ENCODE measurements at regions not wholly inside any gene's neighbourhood (a gene's known extent, or its start where the extent isn't known, plus 50 kb on each side); places are given as distances from the start of the nearest gene placed in this dataset.

GRCh38 chr10:62724465-62724864 is 80.1 kb upstream of the ADO start:
- ChIA-PET CTCF (no interaction called here), POLR2A (ENCODE audit: low non-redundant PET) (no interaction called here)
- no peak overlapping the region for H3K27ac ChIP-seq
- no peak for DNase-seq (ENCODE audit: low spot score)
- TF ChIP-seq CTCF (conservative IDR thresholded peaks at IDR 0.05; ENCODE audit: low read depth): no peak

GRCh38 chr10:62726142-62726541 is 78.4 kb upstream of the ADO start:
- no peak for DNase-seq (ENCODE audit: low spot score)
- ChIA-PET POLR2A (ENCODE audit: low non-redundant PET) (no interaction called here), CTCF (no interaction called here)
- no peak for TF ChIP-seq CTCF (conservative IDR thresholded peaks at IDR 0.05; ENCODE audit: low read depth)
- no peak overlapping the region for H3K27ac ChIP-seq

GRCh38 chr10:62726638-62727037 is 77.9 kb upstream of the ADO start:
- CTCF ChIA-PET: no interaction called here
- H3K27ac ChIP-seq: no peak overlapping the region
- TF ChIP-seq CTCF (conservative IDR thresholded peaks at IDR 0.05; ENCODE audit: low read depth): no peak
- DNase-seq (ENCODE audit: low spot score): no peak
- POLR2A ChIA-PET (ENCODE audit: low non-redundant PET): no interaction called here

GRCh38 chr10:62727934-62728333 is 76.6 kb upstream of the ADO start:
- H3K27ac ChIP-seq: no peak overlapping the region
- DNase-seq (ENCODE audit: low spot score): no peak
- ChIA-PET POLR2A (ENCODE audit: low non-redundant PET) (no interaction called here), CTCF (no interaction called here)
- TF ChIP-seq CTCF (conservative IDR thresholded peaks at IDR 0.05; ENCODE audit: low read depth): no peak

- H3K27ac ChIP-seq: no peak overlapping the region
- CTCF ChIA-PET: no interaction called here
- DNase-seq (ENCODE audit: low spot score): no peak
- POLR2A ChIA-PET (ENCODE audit: low non-redundant PET): no interaction called here
- TF ChIP-seq CTCF (conservative IDR thresholded peaks at IDR 0.05; ENCODE audit: low read depth): no peak
Measured at GRCh38 chr10:62728479-62728878, 76.0 kb upstream of the ADO start.

GRCh38 chr10:62732841-62733653 is 71.5 kb upstream of the ADO start:
- no peak for TF ChIP-seq CTCF (conservative IDR thresholded peaks at IDR 0.05; ENCODE audit: low read depth)
- ChIA-PET CTCF (interaction anchor here (0.7 kb wide), 1 partner anchor 302 kb away, joined by 5 read pairs; no protein-coding TSS in a partner anchor), POLR2A (ENCODE audit: low non-redundant PET) (no interaction called here)
- peak; percentile 43 for DNase-seq (ENCODE audit: low spot score)
- H3K27ac ChIP-seq: no peak overlapping the region

Measured in RWPE1 (cell line).